HepG2 (cell line): ENCODE measurements at regions not wholly inside any gene's neighbourhood (a gene's known extent, or its start where the extent isn't known, plus 50 kb on each side); places are given as distances from the start of the nearest gene placed in this dataset.

Experiments
- AGO1 ChIP-seq: fragments of 200-400 bp; formaldehyde crosslinking; IDR thresholded peaks from 2 replicates; pipeline ENCODE4 v1.6.1; 2017; ENCODE audit warnings: mild to moderate bottlenecking, low read depth, low read length, moderate library complexity; ENCODE audit not compliant: poor library complexity, severe bottlenecking
- CBX5 ChIP-seq: sonication (generic); formaldehyde crosslinking; IDR thresholded peaks from 2 replicates; pipeline ENCODE4 v1.4.0; 2020; ENCODE audit warnings: missing genetic modification reagents, borderline replicate concordance
- HOXA3 ChIP-seq: sonication (generic); formaldehyde crosslinking; IDR thresholded peaks from 2 replicates; pipeline ENCODE4 v1.5.0; 2020; ENCODE audit warnings: missing genetic modification reagents
- IRF2 ChIP-seq: IDR thresholded peaks from 2 replicates; pipeline ENCODE4 v1.6.1; 2018; ENCODE audit warnings: missing genetic modification reagents, missing compliant biosample characterization
- PTBP1 ChIP-seq: fragments of 200-400 bp; formaldehyde crosslinking; IDR thresholded peaks from 2 replicates; pipeline ENCODE4 v1.6.1; 2018; ENCODE audit warnings: low read length, low read depth; ENCODE audit not compliant: poor library complexity, severe bottlenecking
- RXRB ChIP-seq: IDR thresholded peaks from 2 replicates; pipeline ENCODE4 v1.6.1; 2016; ENCODE audit warnings: borderline replicate concordance, missing genetic modification reagents, missing compliant biosample characterization
- THAP11 ChIP-seq: IDR thresholded peaks from 2 replicates; pipeline ENCODE4 v1.6.1; 2016; ENCODE audit warnings: missing biosample characterization, missing genetic modification reagents
- UBTF ChIP-seq: sonication (generic); formaldehyde crosslinking; IDR thresholded peaks from 2 replicates; pipeline ENCODE4 v1.4.0; 2020; ENCODE audit warnings: mild to moderate bottlenecking, missing genetic modification reagents
- ZFP90 ChIP-seq: sonication (generic); formaldehyde crosslinking; IDR thresholded peaks from 2 replicates; pipeline ENCODE4 v1.8.0; 2022; ENCODE audit warnings: missing genetic modification reagents, mild to moderate bottlenecking, inconsistent platforms, borderline replicate concordance
- ZMYM3 ChIP-seq: sonication (generic); formaldehyde crosslinking; IDR thresholded peaks from 2 replicates; pipeline ENCODE4 v1.5.1; 2020; ENCODE audit warnings: mild to moderate bottlenecking, missing genetic modification reagents
- ZNF24 ChIP-seq: fragments of 450-650 bp; IDR thresholded peaks from 2 replicates; pipeline ENCODE4 v1.6.1; 2017; ENCODE audit warnings: antibody characterized with exemption, mild to moderate bottlenecking
- ZNF296 ChIP-seq: sonication (generic); formaldehyde crosslinking; conservative IDR thresholded peaks from 2 replicates; pipeline ENCODE4 v1.5.0; 2020; ENCODE audit warnings: mild to moderate bottlenecking, missing genetic modification reagents
- ZNF543 ChIP-seq: sonication (generic); formaldehyde crosslinking; IDR thresholded peaks from 2 replicates; pipeline ENCODE4 v1.4.0; 2020; ENCODE audit warnings: mild to moderate bottlenecking, missing genetic modification reagents
- ZNF547 ChIP-seq: sonication (generic); formaldehyde crosslinking; IDR thresholded peaks from 2 replicates; pipeline ENCODE4 v1.5.1; 2020; ENCODE audit warnings: mild to moderate bottlenecking, missing genetic modification reagents
- ZNF709 ChIP-seq: sonication (generic); formaldehyde crosslinking; IDR thresholded peaks from 2 replicates; pipeline ENCODE4 v1.5.0; 2020; ENCODE audit warnings: mild to moderate bottlenecking, missing genetic modification reagents
- ZNF788 ChIP-seq: sonication (generic); formaldehyde crosslinking; IDR thresholded peaks from 2 replicates; pipeline ENCODE4 v1.5.0; 2020; ENCODE audit warnings: mild to moderate bottlenecking, missing genetic modification reagents, borderline replicate concordance
- TF ChIP-seq, protein P1 (sequence below): sonication (generic); formaldehyde crosslinking; IDR thresholded peaks from 2 replicates; pipeline ENCODE4 v1.8.1; 2023; ENCODE audit warnings: mild to moderate bottlenecking, missing genetic modification reagents
- TF ChIP-seq, protein P2 (sequence below): sonication (generic); formaldehyde crosslinking; IDR thresholded peaks from 2 replicates; pipeline ENCODE4 v1.4.0; 2020; ENCODE audit warnings: mild to moderate bottlenecking, low read depth, missing genetic modification reagents
- TF ChIP-seq, protein P3 (sequence below): sonication (generic); formaldehyde crosslinking; IDR thresholded peaks from 2 replicates; pipeline ENCODE4 v1.8.0; 2022; ENCODE audit warnings: missing genetic modification reagents, mild to moderate bottlenecking, inconsistent platforms, borderline replicate concordance
- TF ChIP-seq, protein P4 (sequence below): sonication (generic); formaldehyde crosslinking; IDR thresholded peaks from 2 replicates; pipeline ENCODE4 v1.5.0; 2020; ENCODE audit warnings: missing genetic modification reagents

DNA sequence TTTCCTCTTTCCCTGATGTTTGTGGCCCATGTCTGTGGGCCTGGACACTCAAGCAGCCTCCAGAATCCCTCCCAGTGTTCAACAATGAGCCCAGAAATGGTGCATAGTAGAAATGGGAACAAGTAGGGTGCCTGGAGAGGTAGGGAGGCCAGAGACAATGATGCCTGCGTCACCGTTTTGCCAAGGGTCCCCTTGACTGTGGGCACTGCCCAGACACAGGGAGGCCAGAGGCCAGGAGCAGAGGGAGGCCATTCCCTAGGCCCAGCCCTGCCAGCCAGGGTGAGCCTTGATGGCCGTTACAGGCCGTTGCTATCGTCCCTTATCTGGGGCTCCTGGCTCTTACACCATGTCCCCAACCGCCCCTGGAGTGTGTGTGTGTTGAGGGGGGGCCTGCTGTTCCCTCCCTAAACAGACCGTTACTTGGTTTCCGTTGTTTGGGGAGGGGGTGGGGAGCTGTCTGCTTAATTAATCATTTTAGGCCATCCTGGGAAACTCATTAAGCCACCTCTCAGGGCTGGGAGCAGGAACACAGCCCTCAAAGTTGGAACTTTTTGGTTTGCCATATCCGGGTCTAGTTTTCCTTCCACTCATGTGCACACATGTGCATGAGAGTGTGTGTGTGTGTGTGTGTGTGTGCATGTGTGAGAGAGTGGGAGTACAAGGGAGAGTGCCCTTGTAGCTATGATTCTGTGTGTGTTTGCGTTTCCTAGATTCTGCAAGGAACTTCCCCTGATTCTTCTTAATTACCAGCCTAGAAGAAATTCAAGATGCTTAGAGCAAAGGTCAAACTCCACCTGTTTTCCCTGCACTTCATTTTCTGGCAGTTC lies 135.2 kb upstream of the HAAO start (continued):
- TF ChIP-seq ZNF788 (peak; percentile 36; the same call in 1 of the 2 replicates), HOXA3 (CRISPR knock-in tag) (0 out of 2 replicates have a peak, but pooled peaks have one; percentile 11), PTBP1 (peak; percentile 47), RXRB (CRISPR knock-in tag) (peak; percentile 22), CBX5 (peak; percentile 37; the same call in 1 of the 2 replicates), ZNF24 (no peak), ZNF543 (CRISPR knock-in tag) (peak; percentile 80), THAP11 (no peak; the same call in 1 of the 2 replicates), UBTF (CRISPR knock-in tag) (peak; percentile 6; the same call in 1 of the 2 replicates), ZNF709 (CRISPR knock-in tag) (no peak; the same call in 1 of the 2 replicates), IRF2 (CRISPR knock-in tag) (peak; percentile 12; the same call in 1 of the 2 replicates), ZNF296 (CRISPR knock-in tag) (0 out of 2 replicates have a peak, but pooled peaks have one; percentile 70), ZMYM3 (CRISPR knock-in tag) (0 out of 2 replicates have a peak, but pooled peaks have one; percentile 12), AGO1 (peak; percentile 8), ZNF547 (CRISPR knock-in tag) (0 out of 2 replicates have a peak, but pooled peaks have one; percentile 21), ZFP90 (0 out of 2 replicates have a peak, but pooled peaks have one; percentile 18)
- TF ChIP-seq, protein P1, sequence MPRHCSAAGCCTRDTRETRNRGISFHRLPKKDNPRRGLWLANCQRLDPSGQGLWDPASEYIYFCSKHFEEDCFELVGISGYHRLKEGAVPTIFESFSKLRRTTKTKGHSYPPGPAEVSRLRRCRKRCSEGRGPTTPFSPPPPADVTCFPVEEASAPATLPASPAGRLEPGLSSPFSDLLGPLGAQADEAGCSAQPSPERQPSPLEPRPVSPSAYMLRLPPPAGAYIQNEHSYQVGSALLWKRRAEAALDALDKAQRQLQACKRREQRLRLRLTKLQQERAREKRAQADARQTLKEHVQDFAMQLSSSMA, result no peak
- TF ChIP-seq, protein P2, sequence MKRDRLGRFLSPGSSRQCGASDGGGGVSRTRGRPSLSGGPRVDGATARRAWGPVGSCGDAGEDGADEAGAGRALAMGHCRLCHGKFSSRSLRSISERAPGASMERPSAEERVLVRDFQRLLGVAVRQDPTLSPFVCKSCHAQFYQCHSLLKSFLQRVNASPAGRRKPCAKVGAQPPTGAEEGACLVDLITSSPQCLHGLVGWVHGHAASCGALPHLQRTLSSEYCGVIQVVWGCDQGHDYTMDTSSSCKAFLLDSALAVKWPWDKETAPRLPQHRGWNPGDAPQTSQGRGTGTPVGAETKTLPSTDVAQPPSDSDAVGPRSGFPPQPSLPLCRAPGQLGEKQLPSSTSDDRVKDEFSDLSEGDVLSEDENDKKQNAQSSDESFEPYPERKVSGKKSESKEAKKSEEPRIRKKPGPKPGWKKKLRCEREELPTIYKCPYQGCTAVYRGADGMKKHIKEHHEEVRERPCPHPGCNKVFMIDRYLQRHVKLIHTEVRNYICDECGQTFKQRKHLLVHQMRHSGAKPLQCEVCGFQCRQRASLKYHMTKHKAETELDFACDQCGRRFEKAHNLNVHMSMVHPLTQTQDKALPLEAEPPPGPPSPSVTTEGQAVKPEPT (CRISPR knock-in tag), result 0 out of 2 replicates have a peak, but pooled peaks have one; percentile 45
- TF ChIP-seq, protein P3, sequence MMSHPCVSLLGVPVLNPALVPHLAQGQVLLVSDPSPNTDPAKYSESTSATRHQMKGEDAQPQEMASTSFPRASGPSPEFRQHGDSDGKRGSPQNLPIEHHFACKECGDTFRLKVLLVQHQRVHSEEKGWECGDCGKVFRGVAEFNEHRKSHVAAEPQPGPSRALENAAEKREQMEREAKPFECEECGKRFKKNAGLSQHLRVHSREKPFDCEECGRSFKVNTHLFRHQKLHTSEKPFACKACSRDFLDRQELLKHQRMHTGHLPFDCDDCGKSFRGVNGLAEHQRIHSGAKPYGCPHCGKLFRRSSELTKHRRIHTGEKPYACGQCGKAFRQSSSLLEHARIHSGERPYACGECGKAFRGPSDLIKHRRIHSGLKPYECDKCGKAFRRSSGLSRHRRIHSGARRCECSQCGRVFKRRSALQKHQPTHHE (CRISPR knock-in tag), result 0 out of 2 replicates have a peak, but pooled peaks have one; percentile 39
- TF ChIP-seq, protein P4, sequence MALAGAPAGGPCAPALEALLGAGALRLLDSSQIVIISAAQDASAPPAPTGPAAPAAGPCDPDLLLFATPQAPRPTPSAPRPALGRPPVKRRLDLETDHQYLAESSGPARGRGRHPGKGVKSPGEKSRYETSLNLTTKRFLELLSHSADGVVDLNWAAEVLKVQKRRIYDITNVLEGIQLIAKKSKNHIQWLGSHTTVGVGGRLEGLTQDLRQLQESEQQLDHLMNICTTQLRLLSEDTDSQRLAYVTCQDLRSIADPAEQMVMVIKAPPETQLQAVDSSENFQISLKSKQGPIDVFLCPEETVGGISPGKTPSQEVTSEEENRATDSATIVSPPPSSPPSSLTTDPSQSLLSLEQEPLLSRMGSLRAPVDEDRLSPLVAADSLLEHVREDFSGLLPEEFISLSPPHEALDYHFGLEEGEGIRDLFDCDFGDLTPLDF (CRISPR knock-in tag), result 0 out of 2 replicates have a peak, but pooled peaks have one; percentile 13
